ENCODE measurements at regions not wholly inside any gene's neighbourhood (a gene's known extent, or its start where the extent isn't known, plus 50 kb on each side); places are given as distances from the start of the nearest gene placed in this dataset.

- TF ChIP-seq CTCF (IDR thresholded peaks at IDR 0.05) (no peak), POLR2A (IDR thresholded peaks at IDR 0.05) (no peak)
Measured at GRCh38 chr10:131746785-131747184, 154.0 kb upstream of the PPP2R2D start.

All from uterus (tissue), 2 donors.